Endothelial cell (in vitro differentiated cells): ENCODE measurements at regions not wholly inside any gene's neighbourhood (a gene's known extent, or its start where the extent isn't known, plus 50 kb on each side); places are given as distances from the start of the nearest gene placed in this dataset.

Source experiments
- DNase-seq: peaks from one replicate; pipeline ENCODE4 v3.0.0; 2021; ENCODE audit warnings: low spot score
- H3K27ac Mint-ChIP-seq: one replicate; pipeline ENCODE4 v1.8.0; 2021; ENCODE audit warnings: mixed read lengths, inconsistent platforms; ENCODE audit not compliant: unreplicated experiment
- H3K27me3 Mint-ChIP-seq: one replicate; pipeline ENCODE4 v1.8.0; 2021; ENCODE audit warnings: mild to moderate bottlenecking, moderate library complexity, mixed read lengths, inconsistent platforms; ENCODE audit not compliant: unreplicated experiment
- H3K36me3 Mint-ChIP-seq: one replicate; pipeline ENCODE4 v1.8.0; 2021; ENCODE audit warnings: mild to moderate bottlenecking, low read depth, mixed read lengths, inconsistent platforms; ENCODE audit not compliant: unreplicated experiment
- H3K4me1 Mint-ChIP-seq: one replicate; pipeline ENCODE4 v1.8.0; 2021; ENCODE audit warnings: mild to moderate bottlenecking, mixed read lengths, inconsistent platforms; ENCODE audit not compliant: unreplicated experiment
- H3K4me3 Mint-ChIP-seq: one replicate; pipeline ENCODE4 v1.8.0; 2021; ENCODE audit warnings: mild to moderate bottlenecking, mixed read lengths, inconsistent platforms; ENCODE audit not compliant: unreplicated experiment
- H3K9me3 Mint-ChIP-seq: one replicate; pipeline ENCODE4 v1.8.0; 2021; ENCODE audit warnings: mixed read lengths, inconsistent platforms; ENCODE audit not compliant: unreplicated experiment
- CTCF ChIP-seq: fragments of 200-600 bp; sonication (generic); IDR thresholded peaks from one replicate; pipeline ENCODE4 v1.5.0; 2021; ENCODE audit warnings: antibody characterized with exemption; ENCODE audit not compliant: unreplicated experiment

GRCh38 chr12:73902260-73902659 is 635.4 kb upstream of the ATXN7L3B start:
- Mint-ChIP-seq H3K4me3 (no peak overlapping the region), H3K27ac (no peak overlapping the region), H3K27me3 (no peaks in the 10 kb centered on the region), H3K9me3 (no peaks in the 10 kb centered on the region), H3K4me1 (no peaks in the 10 kb centered on the region), H3K36me3 (no peaks in the 10 kb centered on the region)
- DNase-seq: no peak
- no peak for TF ChIP-seq CTCF

GRCh38 chr12:73906757-73907156 is 630.9 kb upstream of the ATXN7L3B start:
- no peak for DNase-seq
- H3K4me3 Mint-ChIP-seq: no peak overlapping the region
- H3K27me3 Mint-ChIP-seq: no peaks in the 10 kb centered on the region
- H3K9me3 Mint-ChIP-seq: no peaks in the 10 kb centered on the region
- TF ChIP-seq CTCF: no peak
- H3K4me1 Mint-ChIP-seq: no peaks in the 10 kb centered on the region
- H3K27ac Mint-ChIP-seq: no peak overlapping the region
- no peaks in the 10 kb centered on the region for H3K36me3 Mint-ChIP-seq

- no peaks in the 10 kb centered on the region for H3K9me3 Mint-ChIP-seq
- H3K36me3 Mint-ChIP-seq: no peaks in the 10 kb centered on the region
- H3K27me3 Mint-ChIP-seq: no peaks in the 10 kb centered on the region
- H3K27ac Mint-ChIP-seq: no peak overlapping the region
- TF ChIP-seq CTCF: no peak
- H3K4me3 Mint-ChIP-seq: no peak overlapping the region
- DNase-seq: no peak
- H3K4me1 Mint-ChIP-seq: no peaks in the 10 kb centered on the region
Observed at GRCh38 chr12:73935817-73936216, 601.8 kb upstream of the ATXN7L3B start.

GRCh38 chr12:73947326-73948026 is 590.2 kb upstream of the ATXN7L3B start:
- Mint-ChIP-seq H3K27me3 (no peaks in the 10 kb centered on the region), H3K9me3 (no peaks in the 10 kb centered on the region), H3K4me3 (no peak overlapping the region), H3K4me1 (no peaks in the 10 kb centered on the region), H3K36me3 (no peaks in the 10 kb centered on the region), H3K27ac (no peak overlapping the region)
- no peak for TF ChIP-seq CTCF
- DNase-seq: no peak

GRCh38 chr12:73950507-73950906 is 587.1 kb upstream of the ATXN7L3B start:
- no peak for DNase-seq
- Mint-ChIP-seq H3K4me1 (no peaks in the 10 kb centered on the region), H3K27ac (no peak overlapping the region), H3K4me3 (no peak overlapping the region), H3K27me3 (no peaks in the 10 kb centered on the region), H3K36me3 (no peaks in the 10 kb centered on the region), H3K9me3 (no peaks in the 10 kb centered on the region)
- no peak for TF ChIP-seq CTCF
